HG03064 (cell line): ENCODE measurements at regions not wholly inside any gene's neighbourhood (a gene's known extent, or its start where the extent isn't known, plus 50 kb on each side); places are given as distances from the start of the nearest gene placed in this dataset.
A peak's percentile ranks its signal among the peaks of the same experiment; 100 is the strongest.

Experiments
- ATAC-seq: cut with Tn5 transposase; IDR thresholded peaks from one replicate; pipeline ENCODE4 v1.9.1; 2021; ENCODE audit warnings: low read depth; ENCODE audit not compliant: unreplicated experiment

GRCh38 chr2:64196963-64197362 is 52.7 kb upstream of the PELI1 start:
- no peak for ATAC-seq

GRCh38 chr2:64201151-64201550 is 56.9 kb upstream of the PELI1 start:
- ATAC-seq = no peak

GRCh38 chr2:64202206-64202845 is 58.1 kb upstream of the PELI1 start:
- no peak for ATAC-seq

GRCh38 chr2:64203131-64203857 is 59.1 kb upstream of the PELI1 start:
- ATAC-seq = no peak

- no peak for ATAC-seq
These were observed 59.8 kb upstream of the PELI1 start for GRCh38 chr2:64203858-64204632.

- no peak for ATAC-seq
These were observed 60.5 kb upstream of the PELI1 start for GRCh38 chr2:64204703-64205102.

- no peak for ATAC-seq
These were observed 61.2 kb upstream of the PELI1 start for GRCh38 chr2:64205415-64205814.

- no peak for ATAC-seq
These were observed 63.4 kb upstream of the PELI1 start for GRCh38 chr2:64207573-64207972.

GRCh38 chr2:64210816-64211215 is 66.6 kb upstream of the PELI1 start:
- no peak for ATAC-seq

- no peak for ATAC-seq
These were observed 67.2 kb upstream of the PELI1 start for GRCh38 chr2:64211276-64211921.

- no peak for ATAC-seq
These were observed 68.1 kb upstream of the PELI1 start for GRCh38 chr2:64212346-64212745.

GRCh38 chr2:64212801-64213321 is 68.6 kb upstream of the PELI1 start:
- no peak for ATAC-seq

- ATAC-seq = peak; percentile 44
These were observed 69.5 kb upstream of the PELI1 start for GRCh38 chr2:64213532-64214275.

- peak; percentile 54 for ATAC-seq
These were observed 70.3 kb upstream of the PELI1 start for GRCh38 chr2:64214281-64215115.

GRCh38 chr2:64217198-64217869 is 73.1 kb upstream of the PELI1 start:
- ATAC-seq = no peak

- ATAC-seq = no peak
These were observed 74.0 kb upstream of the PELI1 start for GRCh38 chr2:64218137-64218802.

GRCh38 chr2:64219149-64219548 is 74.9 kb upstream of the PELI1 start:
- ATAC-seq = no peak

GRCh38 chr2:64220265-64220664 is 76.0 kb upstream of the PELI1 start:
- ATAC-seq = no peak
